ENCODE measurements at regions not wholly inside any gene's neighbourhood (a gene's known extent, or its start where the extent isn't known, plus 50 kb on each side); places are given as distances from the start of the nearest gene placed in this dataset.

- TF ChIP-seq CREB1 (IDR thresholded peaks at IDR 0.05; ENCODE audit: low read depth) (no peak), ZBTB7A (IDR thresholded peaks at IDR 0.05; ENCODE audit: low read depth) (no peak), REST (IDR thresholded peaks at IDR 0.05; ENCODE audit: low read depth) (no peak), TEAD4 (IDR thresholded peaks at IDR 0.05) (no peak), RAD21 (IDR thresholded peaks at IDR 0.05; ENCODE audit: low read depth) (no peak), NFIC (IDR thresholded peaks at IDR 0.05) (no peak), YY1 (IDR thresholded peaks at IDR 0.05; ENCODE audit: low read depth) (no peak)
Observed at GRCh38 chr6:106800379-106800778, 171.0 kb downstream of the QRSL1 start.

GRCh38 chr6:106799031-106799894, 169.9 kb downstream of the QRSL1 start:
- TF ChIP-seq CREB1 (IDR thresholded peaks at IDR 0.05; ENCODE audit: low read depth) (no peak), USF1 (IDR thresholded peaks at IDR 0.05) (no peak), TEAD4 (IDR thresholded peaks at IDR 0.05) (no peak), TCF12 (IDR thresholded peaks at IDR 0.05; ENCODE audit: low read depth) (no peak), CEBPB (IDR thresholded peaks at IDR 0.05) (no peak), YY1 (IDR thresholded peaks at IDR 0.05; ENCODE audit: low read depth) (no peak), EGR1 (IDR thresholded peaks at IDR 0.05) (no peak), TAF1 (IDR thresholded peaks at IDR 0.05; ENCODE audit: low read depth) (no peak), EP300 (IDR thresholded peaks at IDR 0.05; ENCODE audit: borderline replicate concordance) (no peak), RAD21 (IDR thresholded peaks at IDR 0.05; ENCODE audit: low read depth) (no peak), NFIC (IDR thresholded peaks at IDR 0.05) (no peak), FOXM1 (IDR thresholded peaks at IDR 0.05; ENCODE audit: borderline replicate concordance, low read depth) (no peak), REST (IDR thresholded peaks at IDR 0.05; ENCODE audit: low read depth) (no peak), ZBTB7A (IDR thresholded peaks at IDR 0.05; ENCODE audit: low read depth) (no peak)
- TF ChIP-seq, protein P1, sequence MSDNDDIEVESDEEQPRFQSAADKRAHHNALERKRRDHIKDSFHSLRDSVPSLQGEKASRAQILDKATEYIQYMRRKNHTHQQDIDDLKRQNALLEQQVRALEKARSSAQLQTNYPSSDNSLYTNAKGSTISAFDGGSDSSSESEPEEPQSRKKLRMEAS (IDR thresholded peaks at IDR 0.05) = no peak

GRCh38 chr6:106797186-106797585, 167.8 kb downstream of the QRSL1 start:
- TF ChIP-seq TAF1 (IDR thresholded peaks at IDR 0.05; ENCODE audit: low read depth) (no peak), NFIC (IDR thresholded peaks at IDR 0.05) (no peak), REST (IDR thresholded peaks at IDR 0.05; ENCODE audit: low read depth) (no peak), EP300 (IDR thresholded peaks at IDR 0.05; ENCODE audit: borderline replicate concordance) (no peak), EGR1 (IDR thresholded peaks at IDR 0.05) (no peak), ZBTB7A (IDR thresholded peaks at IDR 0.05; ENCODE audit: low read depth) (no peak), CEBPB (IDR thresholded peaks at IDR 0.05) (no peak), USF1 (IDR thresholded peaks at IDR 0.05) (no peak), TCF12 (IDR thresholded peaks at IDR 0.05; ENCODE audit: low read depth) (no peak), RAD21 (IDR thresholded peaks at IDR 0.05; ENCODE audit: low read depth) (no peak), TEAD4 (IDR thresholded peaks at IDR 0.05) (no peak), YY1 (IDR thresholded peaks at IDR 0.05; ENCODE audit: low read depth) (no peak), FOXM1 (IDR thresholded peaks at IDR 0.05; ENCODE audit: borderline replicate concordance, low read depth) (no peak)
- TF ChIP-seq, protein P1 (IDR thresholded peaks at IDR 0.05) = no peak

- TF ChIP-seq ZBTB7A (IDR thresholded peaks at IDR 0.05; ENCODE audit: low read depth) (no peak), CEBPB (IDR thresholded peaks at IDR 0.05) (no peak), EP300 (IDR thresholded peaks at IDR 0.05; ENCODE audit: borderline replicate concordance) (no peak), FOXM1 (IDR thresholded peaks at IDR 0.05; ENCODE audit: borderline replicate concordance, low read depth) (no peak), EGR1 (IDR thresholded peaks at IDR 0.05) (no peak), TCF12 (IDR thresholded peaks at IDR 0.05; ENCODE audit: low read depth) (no peak), YY1 (IDR thresholded peaks at IDR 0.05; ENCODE audit: low read depth) (no peak), CREB1 (IDR thresholded peaks at IDR 0.05; ENCODE audit: low read depth) (no peak), TAF1 (IDR thresholded peaks at IDR 0.05; ENCODE audit: low read depth) (no peak), NFIC (IDR thresholded peaks at IDR 0.05) (no peak), REST (IDR thresholded peaks at IDR 0.05; ENCODE audit: low read depth) (no peak), USF1 (IDR thresholded peaks at IDR 0.05) (no peak)
- TF ChIP-seq, protein P1 (IDR thresholded peaks at IDR 0.05) = no peak
Observed at GRCh38 chr6:106796781-106797180, 167.4 kb downstream of the QRSL1 start.

All from Ishikawa (cell line).